ENCODE measurements at regions not wholly inside any gene's neighbourhood (a gene's known extent, or its start where the extent isn't known, plus 50 kb on each side); places are given as distances from the start of the nearest gene placed in this dataset.

- Histone ChIP-seq H3K36me3 (ENCODE audit: control insufficient read depth in 1 of 2, insufficient read depth in 2 of 2, low read length in 1 of 2) (no peaks in the 10 kb centered on the region), H3K4me3 (ENCODE audit: low read length in 2 of 2) (no peak overlapping the region), H3K27me3 (ENCODE audit: control insufficient read depth in 1 of 2, insufficient read depth in 2 of 2, low read length in 1 of 2) (no peaks in the 10 kb centered on the region), H3K27ac (ENCODE audit: low read depth in 1 of 2, low read length in 2 of 2) (no peak overlapping the region), H3K9me3 (ENCODE audit: control insufficient read depth, low read length) (no peaks in the 10 kb centered on the region), H3K4me1 (ENCODE audit: control insufficient read depth in 1 of 2, insufficient read depth in 2 of 2, low read length in 2 of 2) (no peaks in the 10 kb centered on the region)
- DNase-seq (no peak), ATAC-seq (ENCODE audit: low FRiP score) (no peak)
- intact Hi-C loops (cut with DNase I), result no loop called here
- WGBS, 2 donors, result 67 to 69% methylated on average over 4 of the region's 4 CpGs
These were observed 135.5 kb upstream of the CREB1 start for GRCh38 chr2:207394203-207394781.

GRCh38 chr2:207394812-207395534, 134.8 kb upstream of the CREB1 start:
- Histone ChIP-seq H3K36me3 (ENCODE audit: control insufficient read depth in 1 of 2, insufficient read depth in 2 of 2, low read length in 1 of 2) (no peaks in the 10 kb centered on the region), H3K4me3 (ENCODE audit: low read length in 2 of 2) (no peak overlapping the region), H3K9me3 (ENCODE audit: control insufficient read depth, low read length) (no peaks in the 10 kb centered on the region), H3K27ac (ENCODE audit: low read depth in 1 of 2, low read length in 2 of 2) (no peak overlapping the region), H3K4me1 (ENCODE audit: control insufficient read depth in 1 of 2, insufficient read depth in 2 of 2, low read length in 2 of 2) (no peaks in the 10 kb centered on the region), H3K27me3 (ENCODE audit: control insufficient read depth in 1 of 2, insufficient read depth in 2 of 2, low read length in 1 of 2) (no peaks in the 10 kb centered on the region)
- no peak for ATAC-seq (ENCODE audit: low FRiP score)
- intact Hi-C loops (cut with DNase I), result no loop called here
- peak in 1 of 2 donors; percentile 55 for DNase-seq
- WGBS, 2 donors, result 37 to 38% methylated on average over 7 of the region's 7 CpGs

- intact Hi-C loops (cut with DNase I), result no loop called here
- no peak for ATAC-seq (ENCODE audit: low FRiP score)
- DNase-seq, result no peak
- Histone ChIP-seq H3K4me3 (ENCODE audit: low read length in 2 of 2) (no peak overlapping the region), H3K9me3 (ENCODE audit: control insufficient read depth, low read length) (no peaks in the 10 kb centered on the region), H3K27me3 (ENCODE audit: control insufficient read depth in 1 of 2, insufficient read depth in 2 of 2, low read length in 1 of 2) (no peaks in the 10 kb centered on the region), H3K27ac (ENCODE audit: low read depth in 1 of 2, low read length in 2 of 2) (no peak overlapping the region), H3K4me1 (ENCODE audit: control insufficient read depth in 1 of 2, insufficient read depth in 2 of 2, low read length in 2 of 2) (no peaks in the 10 kb centered on the region), H3K36me3 (ENCODE audit: control insufficient read depth in 1 of 2, insufficient read depth in 2 of 2, low read length in 1 of 2) (no peaks in the 10 kb centered on the region)
- WGBS, 2 donors, result 86 to 88% methylated on average over 1 to 2 of the region's 2 CpGs
These were observed 134.1 kb upstream of the CREB1 start for GRCh38 chr2:207395535-207396251.

- 69 to 71% methylated on average over 9 of the region's 9 CpGs for WGBS, 2 donors
- Histone ChIP-seq H3K9me3 (ENCODE audit: control insufficient read depth, low read length) (no peaks in the 10 kb centered on the region), H3K4me1 (ENCODE audit: control insufficient read depth in 1 of 2, insufficient read depth in 2 of 2, low read length in 2 of 2) (no peaks in the 10 kb centered on the region), H3K27ac (ENCODE audit: low read depth in 1 of 2, low read length in 2 of 2) (no peak overlapping the region), H3K27me3 (ENCODE audit: control insufficient read depth in 1 of 2, insufficient read depth in 2 of 2, low read length in 1 of 2) (no peaks in the 10 kb centered on the region), H3K4me3 (ENCODE audit: low read length in 2 of 2) (no peak overlapping the region), H3K36me3 (ENCODE audit: control insufficient read depth in 1 of 2, insufficient read depth in 2 of 2, low read length in 1 of 2) (no peaks in the 10 kb centered on the region)
- no peak for DNase-seq
- ATAC-seq (ENCODE audit: low FRiP score), result no peak
- intact Hi-C loops (cut with DNase I), result no loop called here
These were observed 131.7 kb upstream of the CREB1 start for GRCh38 chr2:207397917-207398655.

GRCh38 chr2:207399301-207399700, 130.5 kb upstream of the CREB1 start:
- Histone ChIP-seq H3K4me3 (ENCODE audit: low read length in 2 of 2) (no peak overlapping the region), H3K36me3 (ENCODE audit: control insufficient read depth in 1 of 2, insufficient read depth in 2 of 2, low read length in 1 of 2) (no peaks in the 10 kb centered on the region), H3K4me1 (ENCODE audit: control insufficient read depth in 1 of 2, insufficient read depth in 2 of 2, low read length in 2 of 2) (no peaks in the 10 kb centered on the region), H3K27ac (ENCODE audit: low read depth in 1 of 2, low read length in 2 of 2) (no peak overlapping the region), H3K9me3 (ENCODE audit: control insufficient read depth, low read length) (no peaks in the 10 kb centered on the region), H3K27me3 (ENCODE audit: control insufficient read depth in 1 of 2, insufficient read depth in 2 of 2, low read length in 1 of 2) (no peaks in the 10 kb centered on the region)
- intact Hi-C loops (cut with DNase I), result no loop called here
- ATAC-seq (ENCODE audit: low FRiP score) (no peak), DNase-seq (no peak)
- 57 to 69% methylated on average over 2 of the region's 2 CpGs for WGBS, 2 donors

- intact Hi-C loops (cut with DNase I), result no loop called here
- H3K9me3 ChIP-seq (ENCODE audit: control insufficient read depth, low read length), result no peaks in the 10 kb centered on the region
- H3K36me3 ChIP-seq (ENCODE audit: control insufficient read depth in 1 of 2, insufficient read depth in 2 of 2, low read length in 1 of 2), result no peaks in the 10 kb centered on the region
- no peaks in the 10 kb centered on the region for H3K4me1 ChIP-seq (ENCODE audit: control insufficient read depth in 1 of 2, insufficient read depth in 2 of 2, low read length in 2 of 2)
- DNase-seq (no peak), ATAC-seq (ENCODE audit: low FRiP score) (no peak)
- H3K27ac ChIP-seq (ENCODE audit: low read depth in 1 of 2, low read length in 2 of 2), result no peak overlapping the region
- no peaks in the 10 kb centered on the region for H3K27me3 ChIP-seq (ENCODE audit: control insufficient read depth in 1 of 2, insufficient read depth in 2 of 2, low read length in 1 of 2)
- H3K4me3 ChIP-seq (ENCODE audit: low read length in 2 of 2), result no peak overlapping the region
These were observed 128.4 kb upstream of the CREB1 start for GRCh38 chr2:207401338-207401737.

GRCh38 chr2:207403141-207403540, 126.6 kb upstream of the CREB1 start:
- Histone ChIP-seq H3K9me3 (ENCODE audit: control insufficient read depth, low read length) (no peaks in the 10 kb centered on the region), H3K4me3 (ENCODE audit: low read length in 2 of 2) (no peak overlapping the region), H3K36me3 (ENCODE audit: control insufficient read depth in 1 of 2, insufficient read depth in 2 of 2, low read length in 1 of 2) (no peaks in the 10 kb centered on the region), H3K27ac (ENCODE audit: low read depth in 1 of 2, low read length in 2 of 2) (no peak overlapping the region), H3K4me1 (ENCODE audit: control insufficient read depth in 1 of 2, insufficient read depth in 2 of 2, low read length in 2 of 2) (no peaks in the 10 kb centered on the region), H3K27me3 (ENCODE audit: control insufficient read depth in 1 of 2, insufficient read depth in 2 of 2, low read length in 1 of 2) (no peaks in the 10 kb centered on the region)
- intact Hi-C loops (cut with DNase I), result no loop called here
- DNase-seq (no peak), ATAC-seq (ENCODE audit: low FRiP score) (no peak)
- 84 to 93% methylated on average over 1 of the region's 1 CpG for WGBS, 2 donors

- H3K36me3 ChIP-seq (ENCODE audit: control insufficient read depth in 1 of 2, insufficient read depth in 2 of 2, low read length in 1 of 2), result no peaks in the 10 kb centered on the region
- 75 to 90% methylated on average over 3 of the region's 3 CpGs for WGBS, 2 donors
- no peak overlapping the region for H3K27ac ChIP-seq (ENCODE audit: low read depth in 1 of 2, low read length in 2 of 2)
- H3K27me3 ChIP-seq (ENCODE audit: control insufficient read depth in 1 of 2, insufficient read depth in 2 of 2, low read length in 1 of 2), result no peaks in the 10 kb centered on the region
- peaks cover 0 to 2% of the 10 kb centered on the region in 2 donors for H3K4me1 ChIP-seq (ENCODE audit: control insufficient read depth in 1 of 2, insufficient read depth in 2 of 2, low read length in 2 of 2)
- no peak for ATAC-seq (ENCODE audit: low FRiP score)
- intact Hi-C loops (cut with DNase I), result no loop called here
- no peak for DNase-seq
- no peak overlapping the region for H3K4me3 ChIP-seq (ENCODE audit: low read length in 2 of 2)
- no peaks in the 10 kb centered on the region for H3K9me3 ChIP-seq (ENCODE audit: control insufficient read depth, low read length)
These were observed 125.8 kb upstream of the CREB1 start for GRCh38 chr2:207403950-207404349.
